ENCODE measurements at regions not wholly inside any gene's neighbourhood (a gene's known extent, or its start where the extent isn't known, plus 50 kb on each side); places are given as distances from the start of the nearest gene placed in this dataset.

DNA sequence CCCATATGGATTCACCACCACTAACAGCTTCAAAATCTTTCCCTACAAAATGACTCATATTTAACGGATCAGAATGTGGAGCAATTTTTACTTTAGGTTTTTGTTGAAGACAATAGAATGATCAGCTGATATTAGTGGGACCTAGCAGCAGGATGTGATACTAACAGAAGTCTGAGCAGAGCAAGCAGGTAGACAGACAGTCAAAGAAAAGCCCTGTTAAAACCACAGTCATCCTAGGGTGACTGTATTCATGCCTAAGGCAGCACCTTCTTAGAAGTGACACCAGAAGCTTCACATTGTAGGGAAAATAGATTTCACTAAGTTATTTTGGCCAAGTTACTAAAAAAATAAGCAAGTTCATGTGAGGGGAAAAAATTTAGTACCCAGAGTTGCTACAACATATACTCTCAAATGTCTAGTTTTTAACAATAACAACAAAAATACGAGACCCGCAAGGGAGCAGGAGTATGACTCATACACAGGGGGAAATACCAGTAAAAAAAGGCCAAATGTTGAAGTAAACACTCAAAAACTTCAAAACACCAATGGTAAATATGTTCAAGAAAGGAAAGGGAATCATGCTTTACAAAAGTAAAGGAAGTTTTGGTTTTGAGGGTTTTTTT, 590.9 kb downstream of the EPHA3 start:
- Histone ChIP-seq H3K36me3 (ENCODE audit: control insufficient read depth in 2 of 2, extremely low read depth in 1 of 2, insufficient read depth in 2 of 2, low read length in 2 of 2) (no peaks in the 10 kb centered on the region), H4K20me1 (replicated peaks; ENCODE audit: control insufficient read depth, extremely low read depth, insufficient read depth, low read length) (no peaks in the 10 kb centered on the region), H3K27ac (ENCODE audit: insufficient read depth, low read depth, low read length) (no peak overlapping the region), H3K27me3 (ENCODE audit: control insufficient read depth in 2 of 2, insufficient read depth in 2 of 2, low read length in 2 of 2) (no peaks in the 10 kb centered on the region), H3K9ac (replicated peaks; ENCODE audit: extremely low read depth, insufficient read depth, low read length) (no peak overlapping the region), H3K79me2 (ENCODE audit: control insufficient read depth, insufficient read depth, low read length) (no peaks in the 10 kb centered on the region), H3K4me1 (ENCODE audit: control insufficient read depth, extremely low read depth, insufficient read depth, low read length) (no peaks in the 10 kb centered on the region), H2AFZ (ENCODE audit: low read depth, low read length) (no peak overlapping the region), H3K4me2 (ENCODE audit: insufficient read depth, low read length) (no peak overlapping the region), H3K9me1 (replicated peaks; ENCODE audit: control insufficient read depth, extremely low read depth, insufficient read depth, low read length) (no peaks in the 10 kb centered on the region), H3K9me3 (replicated peaks; ENCODE audit: control insufficient read depth, insufficient read depth, low read length) (no peaks in the 10 kb centered on the region), H3K4me3 (replicated peaks in 1 of 3; ENCODE audit: insufficient read depth in 1 of 3, low read depth in 1 of 3, low read length in 3 of 3) (no peak overlapping the region)
- intact Hi-C loops (cut with micrococcal nuclease) (no loop called here), dilution Hi-C loops (cut with MboI; ENCODE audit: extremely low pct_ligation_motif_present, low sequenced_read_pairs) (no loop called here)
- DNase-seq (ENCODE audit: low read depth, low spot score): no peak
- BruUV-seq (replicated peaks): no TSS peak
- POLR2A ChIA-PET: no interaction called here
- FAIRE-seq: no peak
- CTCF ChIA-PET: no interaction called here
- no peak for TF ChIP-seq POLR2A (IDR thresholded peaks at IDR 0.05; ENCODE audit: low read depth, low read length)
- no peak for TF ChIP-seq EZH2 (IDR thresholded peaks at IDR 0.05; ENCODE audit: borderline replicate concordance, low read depth, low read length, severe bottlenecking)
- no peak for TF ChIP-seq FOS (IDR thresholded peaks at IDR 0.05; ENCODE audit: borderline replicate concordance, insufficient read depth, low read length)
- TF ChIP-seq, protein P1, sequence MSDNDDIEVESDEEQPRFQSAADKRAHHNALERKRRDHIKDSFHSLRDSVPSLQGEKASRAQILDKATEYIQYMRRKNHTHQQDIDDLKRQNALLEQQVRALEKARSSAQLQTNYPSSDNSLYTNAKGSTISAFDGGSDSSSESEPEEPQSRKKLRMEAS (IDR thresholded peaks at IDR 0.05; ENCODE audit: insufficient read depth, insufficient read length): no peak
- TF ChIP-seq, protein P2, sequence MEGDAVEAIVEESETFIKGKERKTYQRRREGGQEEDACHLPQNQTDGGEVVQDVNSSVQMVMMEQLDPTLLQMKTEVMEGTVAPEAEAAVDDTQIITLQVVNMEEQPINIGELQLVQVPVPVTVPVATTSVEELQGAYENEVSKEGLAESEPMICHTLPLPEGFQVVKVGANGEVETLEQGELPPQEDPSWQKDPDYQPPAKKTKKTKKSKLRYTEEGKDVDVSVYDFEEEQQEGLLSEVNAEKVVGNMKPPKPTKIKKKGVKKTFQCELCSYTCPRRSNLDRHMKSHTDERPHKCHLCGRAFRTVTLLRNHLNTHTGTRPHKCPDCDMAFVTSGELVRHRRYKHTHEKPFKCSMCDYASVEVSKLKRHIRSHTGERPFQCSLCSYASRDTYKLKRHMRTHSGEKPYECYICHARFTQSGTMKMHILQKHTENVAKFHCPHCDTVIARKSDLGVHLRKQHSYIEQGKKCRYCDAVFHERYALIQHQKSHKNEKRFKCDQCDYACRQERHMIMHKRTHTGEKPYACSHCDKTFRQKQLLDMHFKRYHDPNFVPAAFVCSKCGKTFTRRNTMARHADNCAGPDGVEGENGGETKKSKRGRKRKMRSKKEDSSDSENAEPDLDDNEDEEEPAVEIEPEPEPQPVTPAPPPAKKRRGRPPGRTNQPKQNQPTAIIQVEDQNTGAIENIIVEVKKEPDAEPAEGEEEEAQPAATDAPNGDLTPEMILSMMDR (IDR thresholded peaks at IDR 0.05; ENCODE audit: extremely low read depth in 1 of 2, insufficient read depth in 1 of 2, low read depth in 1 of 2, low read length in 2 of 2): no peak
- no peak for TF ChIP-seq POLR2AphosphoS5 (IDR thresholded peaks at IDR 0.05; ENCODE audit: insufficient read depth, low read depth, low read length)
- TF ChIP-seq MYC (IDR thresholded peaks at IDR 0.05; ENCODE audit: low read depth, low read length): no peak
- no peak for TF ChIP-seq GATA2 (IDR thresholded peaks at IDR 0.05; ENCODE audit: insufficient read depth, insufficient read length, low read depth, low read length)
- TF ChIP-seq JUN (IDR thresholded peaks at IDR 0.05; ENCODE audit: borderline replicate concordance, insufficient read depth, insufficient read length, low read depth): no peak

All from endothelial cell of umbilical vein (primary cell).